Uterus (tissue), 3 donors: ENCODE measurements at regions not wholly inside any gene's neighbourhood (a gene's known extent, or its start where the extent isn't known, plus 50 kb on each side); places are given as distances from the start of the nearest gene placed in this dataset.

Experiments
- DNase-seq, 2 donors: peaks; one replicate each; pipeline ENCODE4 v3.0.0-alpha.2; 2019 to 2020
- H3K27ac ChIP-seq, 2 donors: fragments of 200-600 bp; sonication (generic); 1 replicate in 1 of 2; 2 replicates in 1 of 2; pipeline ENCODE4 v1.5.1; 2016 to 2018
- H3K27me3 ChIP-seq, 2 donors: fragments of 200-600 bp; sonication (generic); one replicate each; pipeline ENCODE4 v1.5.1; 2018 to 2019; ENCODE audit warnings: control low read depth in 1 of 2
- H3K36me3 ChIP-seq, 2 donors: fragments of 200-600 bp; sonication (generic); one replicate each; pipeline ENCODE4 v1.5.1; 2019; ENCODE audit warnings: control low read depth in 1 of 2
- H3K4me1 ChIP-seq, 2 donors: fragments of 200-600 bp; sonication (generic); one replicate each; pipeline ENCODE4 v1.5.1; 2018 to 2019; ENCODE audit warnings: control low read depth in 1 of 2
- H3K4me3 ChIP-seq, 2 donors: fragments of 200-600 bp; sonication (generic); 1 replicate in 1 of 2; 2 replicates in 1 of 2; pipeline ENCODE4 v1.5.1; 2018 to 2019; ENCODE audit warnings: mild to moderate bottlenecking in 1 of 2
- H3K9me3 ChIP-seq, 2 donors: fragments of 200-600 bp; sonication (generic); one replicate each; pipeline ENCODE4 v1.5.1; 2019; ENCODE audit warnings: control low read depth in 1 of 2
- POLR2A ChIP-seq, 2 donors: fragments of 450-650 bp; IDR thresholded peaks; one replicate each; pipeline ENCODE4 v1.6.1; 2016; ENCODE audit warnings: antibody characterized with exemption in 2 of 2, mild to moderate bottlenecking in 1 of 2, moderate library complexity in 1 of 2
- intact Hi-C: fragments of 100-400 bp; cut with DNase I; formaldehyde crosslinking; loops from one replicate; pipeline ENCODE4 v1.15.1; 2023; ENCODE audit warnings: low total_unique reads
- TF ChIP-seq, protein P1 (sequence below), 4 experiments: fragments of 200-600 bp in 2 of 4; fragments of 450-650 bp in 2 of 4; sonication (generic) in 2 of 4; IDR thresholded peaks; one replicate each; pipeline ENCODE4 v1.5.1; 2016 to 2019; ENCODE audit warnings: antibody characterized with exemption in 4 of 4, mild to moderate bottlenecking in 2 of 4, moderate library complexity in 1 of 4
- donor health status: DM: yes; HTN: yes; CAD: no.

DNA sequence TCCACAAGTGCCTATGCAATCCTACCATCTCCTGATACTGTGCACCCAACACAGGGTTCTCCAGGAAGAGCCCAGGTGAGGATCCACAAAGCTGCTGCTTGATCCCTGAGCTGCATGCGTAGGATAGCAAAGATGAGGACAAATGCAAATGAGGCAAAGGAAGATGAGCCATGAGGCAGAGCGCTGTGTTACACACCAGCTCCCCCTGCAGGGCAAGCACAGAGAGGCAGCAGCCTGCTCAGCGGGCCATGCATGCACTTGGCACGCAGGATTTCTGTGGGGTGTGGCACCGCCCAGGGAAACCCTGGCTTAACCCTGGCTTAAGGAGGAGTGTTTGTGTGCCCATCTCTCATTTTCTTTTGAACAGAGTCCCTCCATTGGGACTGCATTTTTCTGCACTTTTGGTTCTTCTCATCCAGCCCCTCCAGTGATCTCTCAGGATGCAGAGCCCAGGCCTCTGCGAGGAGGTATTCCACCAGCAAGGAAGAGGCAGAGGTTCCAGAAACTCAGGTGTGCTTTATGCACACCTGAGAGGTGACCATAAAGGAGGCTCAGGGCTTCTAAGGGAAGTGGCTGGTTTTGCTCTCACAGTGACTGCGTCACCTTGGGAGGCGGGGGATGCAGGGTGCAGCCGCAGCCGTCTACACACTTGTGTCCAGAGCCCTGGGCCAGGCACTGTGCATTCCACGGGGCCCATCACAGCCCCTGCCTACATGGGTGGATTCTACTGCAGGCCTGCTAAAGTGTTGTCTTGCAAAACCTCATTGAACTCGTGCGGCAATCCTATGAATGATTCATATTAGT lies 973.3 kb upstream of the TMEM132C start:
- DNase-seq: no peak
- Histone ChIP-seq H3K27ac (no peak overlapping the region), H3K36me3 (no peaks in the 10 kb centered on the region), H3K4me1 (no peaks in the 10 kb centered on the region), H3K27me3 (no peaks in the 10 kb centered on the region), H3K9me3 (no peaks in the 10 kb centered on the region), H3K4me3 (no peak overlapping the region)
- intact Hi-C loops: no loop called here
- TF ChIP-seq POLR2A (IDR thresholded peaks at IDR 0.05): no peak
- TF ChIP-seq, protein P1, sequence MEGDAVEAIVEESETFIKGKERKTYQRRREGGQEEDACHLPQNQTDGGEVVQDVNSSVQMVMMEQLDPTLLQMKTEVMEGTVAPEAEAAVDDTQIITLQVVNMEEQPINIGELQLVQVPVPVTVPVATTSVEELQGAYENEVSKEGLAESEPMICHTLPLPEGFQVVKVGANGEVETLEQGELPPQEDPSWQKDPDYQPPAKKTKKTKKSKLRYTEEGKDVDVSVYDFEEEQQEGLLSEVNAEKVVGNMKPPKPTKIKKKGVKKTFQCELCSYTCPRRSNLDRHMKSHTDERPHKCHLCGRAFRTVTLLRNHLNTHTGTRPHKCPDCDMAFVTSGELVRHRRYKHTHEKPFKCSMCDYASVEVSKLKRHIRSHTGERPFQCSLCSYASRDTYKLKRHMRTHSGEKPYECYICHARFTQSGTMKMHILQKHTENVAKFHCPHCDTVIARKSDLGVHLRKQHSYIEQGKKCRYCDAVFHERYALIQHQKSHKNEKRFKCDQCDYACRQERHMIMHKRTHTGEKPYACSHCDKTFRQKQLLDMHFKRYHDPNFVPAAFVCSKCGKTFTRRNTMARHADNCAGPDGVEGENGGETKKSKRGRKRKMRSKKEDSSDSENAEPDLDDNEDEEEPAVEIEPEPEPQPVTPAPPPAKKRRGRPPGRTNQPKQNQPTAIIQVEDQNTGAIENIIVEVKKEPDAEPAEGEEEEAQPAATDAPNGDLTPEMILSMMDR (IDR thresholded peaks at IDR 0.05): peak in 1 of 4 experiments; percentile 31

DNA sequence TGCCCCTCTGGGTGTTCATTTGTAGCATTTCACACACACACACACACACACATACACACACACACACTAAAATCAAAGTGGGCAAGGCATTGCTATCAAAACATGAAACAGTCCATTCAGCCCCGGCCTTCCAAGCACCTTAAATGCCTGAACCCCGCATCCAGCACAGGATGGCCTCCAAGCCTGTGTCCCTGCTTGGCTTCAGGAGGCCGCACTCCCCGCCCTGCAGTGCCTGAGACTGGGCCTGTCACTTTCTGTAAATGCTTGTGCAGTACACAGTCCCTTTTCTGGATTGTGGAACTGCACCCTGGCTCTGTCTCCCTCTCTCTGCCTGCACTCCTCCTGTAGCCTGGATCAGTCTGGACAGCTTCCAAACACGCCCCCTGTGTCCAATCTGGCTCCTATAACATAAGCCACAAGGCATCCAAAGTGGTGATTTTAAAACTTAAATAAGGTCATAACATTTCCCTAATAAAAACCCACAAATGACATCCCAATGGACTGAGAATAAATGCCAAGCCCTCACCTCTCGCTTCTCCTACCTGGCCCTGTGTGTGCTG lies 972.2 kb upstream of the TMEM132C start:
- no peak overlapping the region for H3K4me3 ChIP-seq
- TF ChIP-seq, protein P1 (IDR thresholded peaks at IDR 0.05): no peak
- TF ChIP-seq POLR2A (IDR thresholded peaks at IDR 0.05): no peak
- H3K36me3 ChIP-seq: no peaks in the 10 kb centered on the region
- DNase-seq: no peak
- intact Hi-C loops: no loop called here
- H3K27ac ChIP-seq: no peak overlapping the region
- no peaks in the 10 kb centered on the region for H3K9me3 ChIP-seq
- H3K27me3 ChIP-seq: no peaks in the 10 kb centered on the region
- H3K4me1 ChIP-seq: no peaks in the 10 kb centered on the region

DNA sequence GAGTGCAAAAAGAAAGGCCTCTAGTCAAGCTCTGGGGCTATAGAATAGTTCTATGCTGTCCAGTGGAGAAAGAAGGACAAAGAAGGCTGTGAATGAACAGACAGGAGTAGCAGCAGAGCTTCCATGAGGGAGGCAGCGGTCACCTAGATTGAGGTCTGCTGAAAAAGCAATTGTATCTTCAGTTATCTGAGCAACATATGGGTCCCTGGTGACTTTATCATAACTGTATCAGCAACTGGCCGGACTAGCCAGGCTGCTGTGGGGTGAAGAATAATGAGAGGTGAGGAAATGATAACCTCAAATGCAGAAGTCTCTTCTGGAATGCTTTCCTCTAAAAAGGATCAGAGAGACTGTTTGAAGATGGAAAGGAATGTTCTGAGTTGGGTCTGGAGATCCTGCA lies 971.3 kb upstream of the TMEM132C start:
- Histone ChIP-seq H3K4me3 (no peak overlapping the region), H3K4me1 (no peaks in the 10 kb centered on the region), H3K36me3 (no peaks in the 10 kb centered on the region), H3K9me3 (no peaks in the 10 kb centered on the region), H3K27me3 (no peaks in the 10 kb centered on the region), H3K27ac (no peak overlapping the region)
- TF ChIP-seq, protein P1 (IDR thresholded peaks at IDR 0.05): no peak
- no peak for TF ChIP-seq POLR2A (IDR thresholded peaks at IDR 0.05)
- intact Hi-C loops: no loop called here
- no peak for DNase-seq

DNA sequence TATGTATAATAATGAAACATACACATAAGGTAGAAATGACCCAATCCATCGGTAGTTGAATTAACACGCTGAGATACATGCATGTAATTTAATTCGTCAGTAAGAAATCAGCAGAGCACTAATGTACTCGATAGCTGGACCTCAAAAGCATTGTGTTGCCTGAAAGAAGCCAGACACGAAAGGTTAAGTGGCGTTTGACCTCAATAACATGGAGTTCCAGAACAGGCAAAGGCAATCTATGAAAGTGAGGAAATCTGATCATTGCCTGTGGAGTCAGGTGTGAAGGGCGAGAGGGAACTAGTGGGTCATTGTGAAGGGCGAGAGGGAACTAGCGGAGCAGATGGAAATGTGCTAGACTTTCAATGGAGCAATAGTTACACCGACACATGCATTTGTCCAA lies 970.4 kb upstream of the TMEM132C start:
- DNase-seq: no peak
- Histone ChIP-seq H3K27ac (no peak overlapping the region), H3K27me3 (no peaks in the 10 kb centered on the region), H3K4me3 (no peak overlapping the region), H3K9me3 (no peaks in the 10 kb centered on the region), H3K36me3 (no peaks in the 10 kb centered on the region), H3K4me1 (no peaks in the 10 kb centered on the region)
- intact Hi-C loops: no loop called here
- TF ChIP-seq, protein P1 (IDR thresholded peaks at IDR 0.05): no peak
- TF ChIP-seq POLR2A (IDR thresholded peaks at IDR 0.05): no peak

DNA sequence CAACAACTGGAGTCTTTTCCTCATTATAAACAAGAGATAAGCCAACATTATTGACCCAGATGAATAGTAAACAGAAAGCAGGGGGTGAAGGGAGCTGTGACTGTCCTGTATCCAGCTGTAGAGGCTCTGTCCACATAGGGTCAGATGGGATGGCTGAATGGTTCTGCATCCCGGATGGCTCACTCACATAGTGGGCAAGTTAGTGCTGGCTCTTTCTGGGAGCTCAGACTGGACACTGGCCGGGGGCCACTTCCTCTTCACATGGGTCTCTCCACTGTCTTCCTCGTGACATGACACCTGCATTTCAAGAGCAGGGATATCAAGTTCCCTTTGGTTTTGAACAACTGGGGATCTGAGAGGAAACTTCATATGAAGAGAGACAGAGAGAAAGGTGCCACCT lies 969.6 kb upstream of the TMEM132C start:
- no peak for DNase-seq
- no peaks in the 10 kb centered on the region for H3K4me1 ChIP-seq
- H3K27ac ChIP-seq: no peak overlapping the region
- no peaks in the 10 kb centered on the region for H3K9me3 ChIP-seq
- no peak overlapping the region for H3K4me3 ChIP-seq
- TF ChIP-seq, protein P1 (IDR thresholded peaks at IDR 0.05): no peak
- no peak for TF ChIP-seq POLR2A (IDR thresholded peaks at IDR 0.05)
- intact Hi-C loops: no loop called here
- H3K27me3 ChIP-seq: no peaks in the 10 kb centered on the region
- H3K36me3 ChIP-seq: no peaks in the 10 kb centered on the region
